ENCODE measurements at regions not wholly inside any gene's neighbourhood (a gene's known extent, or its start where the extent isn't known, plus 50 kb on each side); places are given as distances from the start of the nearest gene placed in this dataset.

DNA sequence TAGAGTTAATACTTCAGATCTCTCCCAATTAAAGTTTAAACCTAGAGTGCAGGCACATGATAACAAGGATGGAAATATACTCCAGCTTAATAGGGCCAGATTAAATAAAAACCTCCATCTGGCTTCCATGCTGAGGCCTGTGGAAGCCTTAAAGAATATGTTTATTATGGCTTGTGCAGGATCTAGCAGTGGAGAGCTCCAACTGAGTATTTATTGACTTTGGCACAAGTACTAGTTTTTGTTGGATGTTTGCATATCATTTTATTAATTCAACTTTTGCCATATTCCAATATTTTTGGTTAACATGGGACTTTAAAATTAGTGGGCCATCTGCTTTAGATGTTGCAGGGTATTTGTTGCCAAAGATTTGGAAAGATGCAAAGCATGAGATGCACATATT is 860.4 kb upstream of the SOX11 start:
- TF ChIP-seq, protein P1, sequence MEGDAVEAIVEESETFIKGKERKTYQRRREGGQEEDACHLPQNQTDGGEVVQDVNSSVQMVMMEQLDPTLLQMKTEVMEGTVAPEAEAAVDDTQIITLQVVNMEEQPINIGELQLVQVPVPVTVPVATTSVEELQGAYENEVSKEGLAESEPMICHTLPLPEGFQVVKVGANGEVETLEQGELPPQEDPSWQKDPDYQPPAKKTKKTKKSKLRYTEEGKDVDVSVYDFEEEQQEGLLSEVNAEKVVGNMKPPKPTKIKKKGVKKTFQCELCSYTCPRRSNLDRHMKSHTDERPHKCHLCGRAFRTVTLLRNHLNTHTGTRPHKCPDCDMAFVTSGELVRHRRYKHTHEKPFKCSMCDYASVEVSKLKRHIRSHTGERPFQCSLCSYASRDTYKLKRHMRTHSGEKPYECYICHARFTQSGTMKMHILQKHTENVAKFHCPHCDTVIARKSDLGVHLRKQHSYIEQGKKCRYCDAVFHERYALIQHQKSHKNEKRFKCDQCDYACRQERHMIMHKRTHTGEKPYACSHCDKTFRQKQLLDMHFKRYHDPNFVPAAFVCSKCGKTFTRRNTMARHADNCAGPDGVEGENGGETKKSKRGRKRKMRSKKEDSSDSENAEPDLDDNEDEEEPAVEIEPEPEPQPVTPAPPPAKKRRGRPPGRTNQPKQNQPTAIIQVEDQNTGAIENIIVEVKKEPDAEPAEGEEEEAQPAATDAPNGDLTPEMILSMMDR (conservative IDR thresholded peaks at IDR 0.05; ENCODE audit: low read length) = no peak
- TF ChIP-seq EZH2phosphoT487 (IDR thresholded peaks at IDR 0.05; ENCODE audit: borderline replicate concordance) = no peak
